HG03469 (cell line): ENCODE measurements at regions not wholly inside any gene's neighbourhood (a gene's known extent, or its start where the extent isn't known, plus 50 kb on each side); places are given as distances from the start of the nearest gene placed in this dataset.

Source experiments
- ATAC-seq: cut with Tn5 transposase; IDR thresholded peaks from one replicate; pipeline ENCODE4 v1.9.1; 2021; ENCODE audit warnings: mild to moderate bottlenecking, moderate library complexity, moderate number of reproducible peaks; ENCODE audit not compliant: unreplicated experiment

GRCh38 chr3:106251160-106251892 lies 382.5 kb upstream of the CBLB start:
- ATAC-seq: no peak

GRCh38 chr3:106255870-106256248 lies 387.0 kb upstream of the CBLB start:
- peak; percentile 89 for ATAC-seq

- ATAC-seq: no peak
Observed at GRCh38 chr3:106256249-106256957, 387.6 kb upstream of the CBLB start.

GRCh38 chr3:106257172-106257571 lies 388.4 kb upstream of the CBLB start:
- ATAC-seq: no peak

- no peak for ATAC-seq
Observed at GRCh38 chr3:106261396-106261795, 392.6 kb upstream of the CBLB start.

GRCh38 chr3:106261915-106262683 lies 393.3 kb upstream of the CBLB start:
- ATAC-seq: no peak

- no peak for ATAC-seq
Observed at GRCh38 chr3:106263011-106263410, 394.2 kb upstream of the CBLB start.

GRCh38 chr3:106263546-106263945 lies 394.7 kb upstream of the CBLB start:
- ATAC-seq: no peak

GRCh38 chr3:106265704-106266103 lies 396.9 kb upstream of the CBLB start:
- no peak for ATAC-seq

GRCh38 chr3:106268696-106269095 lies 399.9 kb upstream of the CBLB start:
- no peak for ATAC-seq

GRCh38 chr3:106272302-106272701 lies 403.5 kb upstream of the CBLB start:
- no peak for ATAC-seq

GRCh38 chr3:106275592-106275991 lies 406.8 kb upstream of the CBLB start:
- no peak for ATAC-seq

GRCh38 chr3:106276151-106276550 lies 407.3 kb upstream of the CBLB start:
- ATAC-seq: no peak

GRCh38 chr3:106276755-106277612 lies 408.2 kb upstream of the CBLB start:
- no peak for ATAC-seq

GRCh38 chr3:106277731-106278130 lies 408.9 kb upstream of the CBLB start:
- no peak for ATAC-seq

GRCh38 chr3:106281221-106281620 lies 412.4 kb upstream of the CBLB start:
- ATAC-seq: no peak

- ATAC-seq: no peak
Observed at GRCh38 chr3:106282943-106283342, 414.1 kb upstream of the CBLB start.

GRCh38 chr3:106288781-106289180 lies 420.0 kb upstream of the CBLB start:
- no peak for ATAC-seq

- no peak for ATAC-seq
Observed at GRCh38 chr3:106290304-106290997, 421.6 kb upstream of the CBLB start.

- no peak for ATAC-seq
Observed at GRCh38 chr3:106293161-106293560, 424.3 kb upstream of the CBLB start.
